ENCODE measurements at regions not wholly inside any gene's neighbourhood (a gene's known extent, or its start where the extent isn't known, plus 50 kb on each side); places are given as distances from the start of the nearest gene placed in this dataset.
"Not testable (repeated sequence)": the region's sequence is repeated elsewhere in the genome, so short reads cannot be mapped to it uniquely, and the experiment has no call there.

DNA sequence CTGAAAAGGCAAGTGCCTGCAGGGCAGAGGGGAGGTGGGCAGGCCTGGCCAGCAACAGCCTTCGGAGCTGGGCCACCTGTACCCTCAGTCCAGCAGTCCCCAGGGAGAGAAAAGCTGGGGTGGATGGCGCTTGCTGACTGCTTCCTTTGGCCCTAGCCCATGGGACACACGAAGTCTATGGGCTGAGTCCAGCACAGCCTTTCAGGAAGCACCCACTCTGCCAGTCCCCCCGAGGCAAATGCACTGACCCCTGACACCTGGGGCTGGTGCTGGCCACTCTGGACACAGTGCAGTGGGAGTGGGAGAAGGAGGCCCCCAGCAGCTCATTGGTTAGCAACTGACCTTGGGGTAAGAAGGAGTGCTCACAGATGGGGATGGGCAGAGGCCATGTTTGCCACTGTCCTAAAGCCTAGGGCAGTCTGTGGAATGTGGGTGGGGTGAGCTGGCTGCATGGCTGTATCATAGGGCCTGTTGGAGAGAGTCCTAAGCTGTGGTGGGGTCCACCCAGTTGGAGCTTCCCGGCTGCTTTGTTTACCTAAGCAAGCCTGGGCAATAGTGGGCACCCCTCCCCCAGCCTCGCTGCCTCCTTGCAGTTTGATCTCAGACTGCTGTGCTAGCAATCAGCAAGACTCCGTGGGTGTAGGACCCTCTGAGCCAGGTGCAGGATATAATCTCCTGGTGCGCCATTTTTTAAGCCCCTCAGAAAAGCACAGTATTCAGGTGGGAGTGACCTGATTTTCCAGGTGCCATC, 240.2 kb downstream of the ANKRD30B start:
- BruUV-seq (replicated peaks); H3K9ac ChIP-seq (ENCODE audit: low read depth, low read length); H3K9me1 ChIP-seq (ENCODE audit: insufficient read depth, low read length); intact Hi-C loops (cut with micrococcal nuclease); H2BK15ac ChIP-seq (ENCODE audit: low read depth, low read length); dilution Hi-C loops (cut with HindIII; ENCODE audit: low sequenced_read_pairs, unreplicated experiment); in situ Hi-C loops (cut with MboI; ENCODE audit: low sequenced_read_pairs); H3K36me3 ChIP-seq (ENCODE audit: control insufficient read depth, insufficient read depth, low read length); H3K4ac ChIP-seq (ENCODE audit: low read depth, low read length); H3K79me1 ChIP-seq (ENCODE audit: low read depth in 1 of 2, low read length in 2 of 2); H2AK9ac ChIP-seq (replicated peaks; ENCODE audit: low read depth, low read length, poor library complexity); H2AK5ac ChIP-seq (ENCODE audit: low read depth, low read length); H3K27ac ChIP-seq (ENCODE audit: insufficient read depth, low read length); H2BK20ac ChIP-seq (ENCODE audit: low read depth, low read length); CTCF ChIA-PET; H3K56ac ChIP-seq (ENCODE audit: extremely low read depth, insufficient read depth, low read length); POLR2A ChIA-PET (ENCODE audit: unreplicated experiment); H4K8ac ChIP-seq (ENCODE audit: low read depth in 2 of 2, low read length in 2 of 2); DNase-seq; H2AFZ ChIP-seq (replicated peaks; ENCODE audit: low read length, poor library complexity); H4K20me1 ChIP-seq (ENCODE audit: insufficient read depth, low read length); H3K4me2 ChIP-seq (ENCODE audit: low read depth, low read length); H3K9me3 ChIP-seq (ENCODE audit: control insufficient read depth, insufficient read depth, low read length); H3K27me3 ChIP-seq (ENCODE audit: control insufficient read depth, insufficient read depth, low read length); H4K91ac ChIP-seq (ENCODE audit: insufficient read depth, low read depth, low read length); H4K5ac ChIP-seq (ENCODE audit: low read depth, low read length); H3K4me1 ChIP-seq (ENCODE audit: control insufficient read depth, insufficient read depth, low read length); H3K23ac ChIP-seq (ENCODE audit: low read depth, low read length); H3K14ac ChIP-seq (replicated peaks; ENCODE audit: low read depth, low read length); H3K4me3 ChIP-seq (ENCODE audit: insufficient read depth, low read depth, low read length); H2BK120ac ChIP-seq (ENCODE audit: low read depth, low read length); ATAC-seq (ENCODE audit: low read depth); H2BK5ac ChIP-seq (ENCODE audit: low read depth, low read length, poor library complexity, severe bottlenecking); H3K18ac ChIP-seq (ENCODE audit: low read depth, low read length): not testable (repeated sequence)
- WGBS, 2 experiments (ENCODE audit: extremely low coverage in 2 of 2, insufficient read length in 1 of 2) = no CpG with 5 or more reads among the region's 8 CpGs

DNA sequence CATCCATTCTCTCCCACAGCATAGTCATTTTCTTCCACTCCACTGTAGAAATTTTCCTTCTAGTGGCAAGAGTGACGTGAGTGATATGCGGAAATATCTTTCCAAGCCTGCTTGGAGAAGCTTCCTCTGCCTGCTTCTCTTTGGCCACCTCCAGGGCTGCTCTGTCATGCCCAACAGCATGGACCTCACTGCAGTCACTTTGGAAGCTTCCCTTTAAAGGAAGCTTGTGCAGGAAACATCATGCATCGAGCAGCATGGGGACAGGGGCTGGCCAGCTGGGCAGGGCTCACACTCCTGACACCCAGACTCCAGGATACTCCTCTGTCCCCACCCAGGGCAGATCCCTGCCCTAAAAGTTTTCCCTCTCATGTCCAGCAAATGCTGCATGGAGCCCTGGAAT, 241.6 kb downstream of the ANKRD30B start:
- H4K8ac ChIP-seq (ENCODE audit: low read depth in 2 of 2, low read length in 2 of 2); H3K4me1 ChIP-seq (ENCODE audit: control insufficient read depth, insufficient read depth, low read length); H3K9me3 ChIP-seq (ENCODE audit: control insufficient read depth, insufficient read depth, low read length); H3K4ac ChIP-seq (ENCODE audit: low read depth, low read length); H3K56ac ChIP-seq (ENCODE audit: extremely low read depth, insufficient read depth, low read length); H2AK5ac ChIP-seq (ENCODE audit: low read depth, low read length); H3K14ac ChIP-seq (replicated peaks; ENCODE audit: low read depth, low read length); H3K4me3 ChIP-seq (ENCODE audit: insufficient read depth, low read depth, low read length); H2BK20ac ChIP-seq (ENCODE audit: low read depth, low read length); H3K18ac ChIP-seq (ENCODE audit: low read depth, low read length); POLR2A ChIA-PET (ENCODE audit: unreplicated experiment); H4K91ac ChIP-seq (ENCODE audit: insufficient read depth, low read depth, low read length); H2AK9ac ChIP-seq (replicated peaks; ENCODE audit: low read depth, low read length, poor library complexity); H3K23ac ChIP-seq (ENCODE audit: low read depth, low read length); BruUV-seq (replicated peaks); H2BK120ac ChIP-seq (ENCODE audit: low read depth, low read length); DNase-seq; in situ Hi-C loops (cut with MboI; ENCODE audit: low sequenced_read_pairs); intact Hi-C loops (cut with micrococcal nuclease); H3K9me1 ChIP-seq (ENCODE audit: insufficient read depth, low read length); H3K4me2 ChIP-seq (ENCODE audit: low read depth, low read length); H3K27me3 ChIP-seq (ENCODE audit: control insufficient read depth, insufficient read depth, low read length); H4K5ac ChIP-seq (ENCODE audit: low read depth, low read length); H3K79me1 ChIP-seq (ENCODE audit: low read depth in 1 of 2, low read length in 2 of 2); H2AFZ ChIP-seq (replicated peaks; ENCODE audit: low read length, poor library complexity); H3K36me3 ChIP-seq (ENCODE audit: control insufficient read depth, insufficient read depth, low read length); H3K9ac ChIP-seq (ENCODE audit: low read depth, low read length); CTCF ChIA-PET; H4K20me1 ChIP-seq (ENCODE audit: insufficient read depth, low read length); ATAC-seq (ENCODE audit: low read depth); H2BK5ac ChIP-seq (ENCODE audit: low read depth, low read length, poor library complexity, severe bottlenecking); dilution Hi-C loops (cut with HindIII; ENCODE audit: low sequenced_read_pairs, unreplicated experiment); H3K27ac ChIP-seq (ENCODE audit: insufficient read depth, low read length); H2BK15ac ChIP-seq (ENCODE audit: low read depth, low read length): not testable (repeated sequence)
- WGBS, 2 experiments (ENCODE audit: extremely low coverage in 2 of 2, insufficient read length in 1 of 2) = no CpG with 5 or more reads among the region's 3 CpGs
